ENCODE measurements at regions not wholly inside any gene's neighbourhood (a gene's known extent, or its start where the extent isn't known, plus 50 kb on each side); places are given as distances from the start of the nearest gene placed in this dataset.

- Histone ChIP-seq H3K36me3 (ENCODE audit: insufficient read depth, low read length) (no peaks in the 10 kb centered on the region), H3K4me2 (ENCODE audit: low read length) (no peak overlapping the region), H2AFZ (ENCODE audit: low read depth, low read length) (no peak overlapping the region), H3K27ac (ENCODE audit: low read depth, low read length) (no peak overlapping the region), H4K20me1 (ENCODE audit: insufficient read depth, low read length) (no peaks in the 10 kb centered on the region), H3K27me3 (ENCODE audit: insufficient read depth, low read length) (no peaks in the 10 kb centered on the region), H3K4me1 (ENCODE audit: insufficient read depth, low read length) (no peaks in the 10 kb centered on the region), H3K79me2 (ENCODE audit: insufficient read depth, low read length) (no peaks in the 10 kb centered on the region), H3K9ac (ENCODE audit: low read length) (no peak overlapping the region), H3K9me3 (ENCODE audit: insufficient read depth, low read depth, low read length) (no peaks in the 10 kb centered on the region), H3K4me3 (ENCODE audit: insufficient read depth, low read depth, low read length) (no peak overlapping the region)
- no peaks in the 10 kb centered on the region for H3K27me3 Mint-ChIP-seq (ENCODE audit: low read depth, unreplicated experiment)
- H3K4me1 Mint-ChIP-seq (ENCODE audit: low read depth, unreplicated experiment) = peaks cover 6% of the 10 kb centered on the region
- no peaks in the 10 kb centered on the region for H3K9me3 Mint-ChIP-seq (ENCODE audit: unreplicated experiment)
- no peak for FAIRE-seq
- no peak overlapping the region for H3K27ac Mint-ChIP-seq (ENCODE audit: unreplicated experiment)
- DNase-seq (ENCODE audit: low read depth) = no peak
- no peak overlapping the region for H3K4me3 Mint-ChIP-seq (ENCODE audit: unreplicated experiment)
- TF ChIP-seq CTCF (IDR thresholded peaks at IDR 0.05; ENCODE audit: insufficient read depth, low read depth, low read length) (no peak), EZH2 (IDR thresholded peaks at IDR 0.05; ENCODE audit: insufficient read depth, low read length) (no peak)
- no peaks in the 10 kb centered on the region for H3K36me3 Mint-ChIP-seq (ENCODE audit: low read depth, unreplicated experiment)
These were observed 54.9 kb upstream of the C4orf54 start for GRCh38 chr4:99712530-99712929.

- no peak overlapping the region for H3K4me2 ChIP-seq (ENCODE audit: low read length)
- H3K9me3 ChIP-seq (ENCODE audit: insufficient read depth, low read depth, low read length) = no peaks in the 10 kb centered on the region
- H3K9me3 Mint-ChIP-seq (ENCODE audit: unreplicated experiment) = no peaks in the 10 kb centered on the region
- no peaks in the 10 kb centered on the region for H3K4me1 ChIP-seq (ENCODE audit: insufficient read depth, low read length)
- no peaks in the 10 kb centered on the region for H3K36me3 ChIP-seq (ENCODE audit: insufficient read depth, low read length)
- H3K27me3 Mint-ChIP-seq (ENCODE audit: low read depth, unreplicated experiment) = no peaks in the 10 kb centered on the region
- no peaks in the 10 kb centered on the region for H3K79me2 ChIP-seq (ENCODE audit: insufficient read depth, low read length)
- no peak overlapping the region for H3K9ac ChIP-seq (ENCODE audit: low read length)
- FAIRE-seq = no peak
- H2AFZ ChIP-seq (ENCODE audit: low read depth, low read length) = no peak overlapping the region
- DNase-seq (ENCODE audit: low read depth) = no peak
- H3K27ac Mint-ChIP-seq (ENCODE audit: unreplicated experiment) = no peak overlapping the region
- H3K27ac ChIP-seq (ENCODE audit: low read depth, low read length) = no peak overlapping the region
- no peak for TF ChIP-seq EZH2 (IDR thresholded peaks at IDR 0.05; ENCODE audit: insufficient read depth, low read length)
- TF ChIP-seq CTCF (IDR thresholded peaks at IDR 0.05; ENCODE audit: insufficient read depth, low read depth, low read length) = no peak
- H4K20me1 ChIP-seq (ENCODE audit: insufficient read depth, low read length) = no peaks in the 10 kb centered on the region
- H3K36me3 Mint-ChIP-seq (ENCODE audit: low read depth, unreplicated experiment) = no peaks in the 10 kb centered on the region
- no peak overlapping the region for H3K4me3 ChIP-seq (ENCODE audit: insufficient read depth, low read depth, low read length)
- peaks cover 6% of the 10 kb centered on the region for H3K4me1 Mint-ChIP-seq (ENCODE audit: low read depth, unreplicated experiment)
- no peak overlapping the region for H3K4me3 Mint-ChIP-seq (ENCODE audit: unreplicated experiment)
- no peaks in the 10 kb centered on the region for H3K27me3 ChIP-seq (ENCODE audit: insufficient read depth, low read length)
These were observed 54.5 kb upstream of the C4orf54 start for GRCh38 chr4:99712099-99712498.

GRCh38 chr4:99711657-99712056 lies 54.0 kb upstream of the C4orf54 start:
- Mint-ChIP-seq H3K27me3 (ENCODE audit: low read depth, unreplicated experiment) (no peaks in the 10 kb centered on the region), H3K9me3 (ENCODE audit: unreplicated experiment) (no peaks in the 10 kb centered on the region), H3K4me1 (ENCODE audit: low read depth, unreplicated experiment) (peaks cover 6% of the 10 kb centered on the region), H3K4me3 (ENCODE audit: unreplicated experiment) (no peak overlapping the region), H3K27ac (ENCODE audit: unreplicated experiment) (no peak overlapping the region), H3K36me3 (ENCODE audit: low read depth, unreplicated experiment) (no peaks in the 10 kb centered on the region)
- Histone ChIP-seq H3K27ac (ENCODE audit: low read depth, low read length) (no peak overlapping the region), H4K20me1 (ENCODE audit: insufficient read depth, low read length) (no peaks in the 10 kb centered on the region), H3K9me3 (ENCODE audit: insufficient read depth, low read depth, low read length) (no peaks in the 10 kb centered on the region), H3K4me1 (ENCODE audit: insufficient read depth, low read length) (no peaks in the 10 kb centered on the region), H3K4me3 (ENCODE audit: insufficient read depth, low read depth, low read length) (no peak overlapping the region), H3K36me3 (ENCODE audit: insufficient read depth, low read length) (no peaks in the 10 kb centered on the region), H3K27me3 (ENCODE audit: insufficient read depth, low read length) (no peaks in the 10 kb centered on the region), H3K4me2 (ENCODE audit: low read length) (no peak overlapping the region), H3K79me2 (ENCODE audit: insufficient read depth, low read length) (no peaks in the 10 kb centered on the region), H2AFZ (ENCODE audit: low read depth, low read length) (no peak overlapping the region), H3K9ac (ENCODE audit: low read length) (no peak overlapping the region)
- TF ChIP-seq EZH2 (IDR thresholded peaks at IDR 0.05; ENCODE audit: insufficient read depth, low read length) (no peak), CTCF (IDR thresholded peaks at IDR 0.05; ENCODE audit: insufficient read depth, low read depth, low read length) (no peak)
- FAIRE-seq = no peak
- no peak for DNase-seq (ENCODE audit: low read depth)

Data from astrocyte (in vitro differentiated cells and primary cell).